Transverse colon (tissue), 4 donors: ENCODE measurements at regions not wholly inside any gene's neighbourhood (a gene's known extent, or its start where the extent isn't known, plus 50 kb on each side); places are given as distances from the start of the nearest gene placed in this dataset.

Experiments used
- POLR2AphosphoS5 ChIP-seq, 3 donors: sonication (generic); formaldehyde crosslinking; IDR thresholded peaks; one replicate each; pipeline ENCODE4 v1.6.1; 2016; ENCODE audit warnings: antibody characterized with exemption in 3 of 3
- TF ChIP-seq, protein P1 (sequence below), 5 experiments: fragments of 200-600 bp in 3 of 5; fragments of 450-650 bp in 2 of 5; sonication (generic) in 3 of 5; IDR thresholded peaks; 1 replicate in 2 of 5; 2 replicates in 3 of 5; pipeline ENCODE4 v1.5.1; 2016 to 2017; ENCODE audit warnings: antibody characterized with exemption in 5 of 5, inconsistent platforms in 3 of 5, mild to moderate bottlenecking in 2 of 5, moderate library complexity in 1 of 5

DNA sequence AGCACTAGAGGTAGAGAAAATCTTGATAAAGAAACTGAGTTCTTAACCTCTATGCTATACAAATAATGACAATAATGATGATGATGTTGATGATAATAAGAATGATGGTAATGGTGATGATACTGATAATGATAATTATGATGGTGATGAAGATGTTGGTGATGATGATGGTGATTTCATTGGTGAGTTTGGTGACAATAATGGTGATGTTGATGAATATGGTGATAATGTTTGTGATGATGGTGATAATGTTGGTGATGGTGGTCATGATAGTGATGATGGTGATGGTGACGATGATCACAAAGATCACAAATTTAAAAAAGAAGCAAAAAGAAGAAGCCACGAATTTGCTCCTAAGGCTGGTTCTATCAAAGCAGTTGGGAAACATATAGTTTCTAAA lies 519.0 kb upstream of the C16orf82 start:
- TF ChIP-seq, protein P1, sequence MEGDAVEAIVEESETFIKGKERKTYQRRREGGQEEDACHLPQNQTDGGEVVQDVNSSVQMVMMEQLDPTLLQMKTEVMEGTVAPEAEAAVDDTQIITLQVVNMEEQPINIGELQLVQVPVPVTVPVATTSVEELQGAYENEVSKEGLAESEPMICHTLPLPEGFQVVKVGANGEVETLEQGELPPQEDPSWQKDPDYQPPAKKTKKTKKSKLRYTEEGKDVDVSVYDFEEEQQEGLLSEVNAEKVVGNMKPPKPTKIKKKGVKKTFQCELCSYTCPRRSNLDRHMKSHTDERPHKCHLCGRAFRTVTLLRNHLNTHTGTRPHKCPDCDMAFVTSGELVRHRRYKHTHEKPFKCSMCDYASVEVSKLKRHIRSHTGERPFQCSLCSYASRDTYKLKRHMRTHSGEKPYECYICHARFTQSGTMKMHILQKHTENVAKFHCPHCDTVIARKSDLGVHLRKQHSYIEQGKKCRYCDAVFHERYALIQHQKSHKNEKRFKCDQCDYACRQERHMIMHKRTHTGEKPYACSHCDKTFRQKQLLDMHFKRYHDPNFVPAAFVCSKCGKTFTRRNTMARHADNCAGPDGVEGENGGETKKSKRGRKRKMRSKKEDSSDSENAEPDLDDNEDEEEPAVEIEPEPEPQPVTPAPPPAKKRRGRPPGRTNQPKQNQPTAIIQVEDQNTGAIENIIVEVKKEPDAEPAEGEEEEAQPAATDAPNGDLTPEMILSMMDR (IDR thresholded peaks at IDR 0.05): no peak
- no peak for TF ChIP-seq POLR2AphosphoS5 (IDR thresholded peaks at IDR 0.05)
